ENCODE measurements at regions not wholly inside any gene's neighbourhood (a gene's known extent, or its start where the extent isn't known, plus 50 kb on each side); places are given as distances from the start of the nearest gene placed in this dataset.

DNA sequence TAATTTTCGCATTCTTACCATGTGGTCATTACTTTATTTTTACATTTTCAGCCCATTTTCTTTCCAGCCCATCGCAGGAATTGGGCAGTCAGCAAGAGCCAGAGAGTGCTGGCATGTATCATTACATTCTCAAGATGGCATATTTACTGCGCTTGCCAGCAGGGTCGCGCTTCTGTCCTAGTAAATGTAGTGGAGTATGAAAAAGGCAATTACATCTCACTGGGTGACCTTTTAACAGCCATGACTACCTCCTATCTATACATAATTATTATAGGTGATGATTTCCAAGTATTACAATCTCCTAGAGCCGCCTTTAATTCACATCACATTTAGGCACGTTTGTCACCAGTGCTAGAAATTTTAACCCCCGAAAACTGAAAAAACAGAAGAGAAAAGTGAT is 433.7 kb upstream of the MGMT start:
- no peak for FAIRE-seq

DNA sequence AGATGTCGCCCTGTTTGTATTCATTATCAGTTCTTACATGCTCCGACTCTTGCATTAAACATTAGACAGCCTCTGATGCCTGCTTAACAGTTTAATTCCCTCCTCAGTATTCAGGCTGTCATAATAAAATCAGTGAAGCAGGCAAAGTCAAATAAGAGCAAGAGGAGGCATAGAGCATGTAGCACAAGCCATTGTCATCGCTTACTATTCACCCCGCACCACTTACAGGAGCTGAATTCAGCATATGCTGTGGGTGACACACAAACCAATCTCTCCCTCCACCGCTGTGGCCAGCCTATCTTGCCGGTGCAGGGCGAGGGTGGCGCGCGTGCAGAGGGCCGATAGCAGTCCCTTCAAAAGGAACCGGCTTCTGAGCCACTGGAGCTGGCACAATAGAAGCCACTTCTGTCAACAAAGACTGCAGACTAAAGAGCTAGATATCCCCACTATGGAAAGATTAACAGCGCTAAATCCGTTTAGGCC is 433.2 kb upstream of the MGMT start:
- FAIRE-seq: no peak

DNA sequence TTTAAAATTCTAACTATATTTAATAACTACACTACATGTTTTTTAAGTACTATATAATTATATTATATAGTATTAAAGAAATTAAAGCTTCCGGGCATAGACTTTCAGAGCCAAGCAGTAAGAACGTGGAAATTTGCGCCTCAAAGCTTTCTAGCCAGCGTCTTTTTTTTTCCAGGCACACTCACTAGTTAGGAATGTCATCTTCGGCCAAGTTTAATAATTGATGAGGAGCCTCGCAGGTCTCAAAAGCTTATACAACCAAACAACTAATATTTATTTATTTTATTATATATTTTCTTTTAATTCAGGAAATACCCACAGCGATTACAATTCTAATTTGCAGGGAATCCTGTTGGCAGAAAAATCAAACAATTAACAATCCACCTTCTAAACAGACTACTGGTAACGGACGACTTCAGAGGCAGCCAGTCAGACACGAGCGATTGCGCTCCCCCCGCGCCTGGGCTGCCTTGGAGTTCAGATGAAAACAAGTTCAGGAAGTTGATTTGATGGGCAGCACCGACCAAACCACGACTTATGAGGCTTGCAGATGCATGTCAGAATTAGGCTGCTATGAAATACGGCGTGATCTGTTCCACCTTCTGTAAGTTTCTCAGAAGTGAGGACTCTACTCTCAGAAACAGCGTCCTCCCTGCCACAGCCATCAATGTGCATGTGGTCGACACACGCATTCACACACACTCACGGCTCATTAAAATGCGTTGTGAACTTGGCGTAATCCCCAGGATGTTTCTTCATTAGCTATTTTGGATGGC is 431.8 kb upstream of the MGMT start:
- no peak for FAIRE-seq

DNA sequence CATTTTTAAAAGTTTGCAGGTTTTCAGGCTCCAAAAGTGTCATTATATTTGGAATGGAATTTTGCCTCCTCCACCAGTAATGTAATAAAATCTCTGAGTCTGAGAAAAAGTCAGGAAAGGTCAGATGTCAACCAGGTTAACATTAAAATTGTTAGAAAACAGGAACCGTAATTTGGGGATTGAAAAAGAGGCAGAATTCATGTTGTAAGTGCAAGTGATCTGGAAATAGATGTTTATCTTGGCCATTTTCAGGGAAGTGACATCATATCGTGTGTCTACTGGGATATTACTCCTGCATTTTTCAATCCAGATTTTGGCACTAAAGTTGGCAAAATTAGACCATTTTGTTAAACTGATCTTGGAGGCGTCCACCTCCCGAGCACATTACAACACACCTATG is 428.5 kb upstream of the MGMT start:
- FAIRE-seq: no peak

DNA sequence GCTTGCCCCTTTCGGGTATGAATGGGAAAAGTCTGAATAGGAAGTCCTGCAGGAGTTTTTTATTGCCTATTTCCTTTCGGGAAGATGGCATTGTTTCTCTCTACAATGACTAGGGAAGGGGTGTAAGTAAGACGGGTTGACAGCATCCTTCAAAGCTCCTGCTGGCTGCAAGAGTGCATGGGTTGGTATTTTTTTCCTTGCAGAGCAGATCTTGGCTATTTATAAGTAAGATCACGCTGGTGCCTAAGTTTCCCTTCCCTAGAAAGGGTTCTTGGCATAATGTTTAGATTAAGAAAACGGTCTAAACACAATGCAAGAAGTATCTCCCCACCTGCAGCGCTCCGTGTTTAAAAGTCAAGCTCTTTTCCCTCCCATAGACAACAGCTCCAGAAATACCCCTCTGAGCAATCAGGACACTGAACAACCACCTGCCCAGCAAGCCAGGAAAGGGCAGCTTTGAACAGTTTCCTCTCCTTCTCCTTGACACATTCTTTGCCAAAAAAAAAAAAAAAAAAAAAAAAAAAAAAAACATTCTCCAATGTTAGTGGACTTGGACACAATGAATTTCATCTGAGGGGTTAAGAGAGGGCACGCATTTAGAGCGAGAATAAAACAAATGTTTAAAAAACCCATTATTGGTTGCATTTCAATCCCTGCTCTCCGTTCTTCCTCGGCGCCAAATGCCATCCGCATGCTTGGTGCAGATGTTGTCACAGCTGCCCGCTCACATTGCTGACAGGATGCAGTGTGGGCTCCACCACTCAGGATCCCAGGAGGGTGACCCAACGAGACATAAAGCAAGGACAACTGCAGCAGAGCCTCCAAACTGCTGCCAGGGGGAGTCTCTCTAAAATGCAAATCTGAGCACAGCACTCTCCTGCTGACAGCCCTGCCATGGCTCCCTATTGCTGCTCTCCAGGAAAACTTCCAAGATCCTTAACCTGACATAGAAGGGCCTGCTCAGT is 427.4 kb upstream of the MGMT start:
- no peak for FAIRE-seq

- no peak for FAIRE-seq
These were observed 426.7 kb upstream of the MGMT start for GRCh38 chr10:129040377-129040776.

DNA sequence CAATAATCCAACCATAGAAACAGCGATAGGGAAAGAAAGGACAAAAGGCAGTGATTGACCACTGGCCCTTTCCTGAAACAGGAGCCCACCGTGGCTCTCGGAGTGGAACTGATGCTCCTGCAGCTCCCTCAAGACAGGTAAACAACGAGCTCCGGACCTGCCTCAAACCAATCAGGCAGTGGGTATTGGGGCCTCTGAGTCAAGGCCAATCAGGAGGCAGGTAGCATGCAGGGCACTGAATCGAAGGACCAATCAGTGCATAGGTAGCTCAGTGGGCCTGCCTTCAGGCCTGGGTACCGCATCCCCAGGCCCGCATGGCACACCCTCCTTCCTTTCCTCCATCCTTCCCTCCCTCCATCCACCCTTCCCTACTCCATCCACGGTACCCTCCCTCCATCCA is 425.1 kb upstream of the MGMT start:
- no peak for FAIRE-seq

GRCh38 chr10:129042776-129043595 is 424.1 kb upstream of the MGMT start:
- no peak for FAIRE-seq

DNA sequence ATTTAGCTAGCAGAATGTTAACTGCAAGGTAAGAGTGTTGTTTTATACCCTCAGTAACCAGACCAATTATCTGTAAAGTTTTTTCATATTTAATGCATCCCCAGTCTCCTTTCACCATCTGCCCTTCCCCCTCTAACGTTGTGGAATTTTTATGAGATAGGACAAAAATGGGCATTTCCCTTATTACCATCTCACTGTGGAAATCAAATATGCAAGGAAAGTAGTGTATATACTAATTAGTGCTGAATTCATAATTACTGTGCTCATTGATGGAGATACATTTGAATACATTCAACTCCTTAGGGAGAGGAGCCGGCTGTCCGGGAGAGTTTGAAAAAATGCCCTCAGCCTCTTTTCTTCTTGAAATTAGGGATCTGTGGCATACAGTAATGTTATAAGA is 423.4 kb upstream of the MGMT start:
- no peak for FAIRE-seq

- FAIRE-seq: no peak
These were observed 421.4 kb upstream of the MGMT start for GRCh38 chr10:129045599-129045998.

GRCh38 chr10:129046065-129046681 is 420.9 kb upstream of the MGMT start:
- no peak for FAIRE-seq

DNA sequence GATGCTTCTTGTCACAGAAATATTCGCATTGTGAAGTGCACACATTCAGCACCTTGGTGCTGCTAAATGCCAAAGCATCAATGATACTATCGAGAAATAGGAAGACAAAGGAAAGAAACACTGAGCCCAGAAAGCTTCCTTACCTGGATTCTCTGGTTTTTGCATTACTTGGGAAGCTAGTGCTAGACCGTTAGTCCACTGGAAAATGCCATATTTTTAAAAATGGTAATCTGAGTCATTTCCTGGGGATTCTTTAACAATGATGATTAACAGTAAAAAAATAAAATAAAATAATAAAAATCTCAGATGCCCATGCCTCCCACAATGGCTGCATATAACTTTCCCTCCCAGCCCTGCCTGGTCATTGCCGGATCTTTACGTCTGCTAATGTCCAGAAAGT is 420.1 kb upstream of the MGMT start:
- FAIRE-seq: no peak

DNA sequence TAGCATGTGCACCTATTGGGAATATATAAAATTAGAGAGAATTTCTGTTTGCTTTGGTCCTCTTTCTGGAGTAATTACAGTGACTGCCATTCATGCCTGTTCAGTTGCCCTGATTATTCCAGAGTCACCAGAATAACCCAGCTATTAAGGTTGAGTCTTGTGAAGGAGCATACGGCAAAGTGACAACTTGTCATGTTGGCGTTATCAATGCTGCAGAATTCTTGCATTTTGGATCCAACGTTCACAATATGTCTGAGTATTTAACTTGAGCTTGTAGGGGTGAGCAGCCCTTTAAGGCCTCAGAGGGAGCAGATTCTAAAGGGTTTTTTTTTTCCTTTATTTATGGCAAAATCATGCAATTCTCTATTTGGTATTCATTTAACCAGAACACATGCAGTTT is 419.4 kb upstream of the MGMT start:
- no peak for FAIRE-seq

GRCh38 chr10:129048513-129048912 is 418.5 kb upstream of the MGMT start:
- no peak for FAIRE-seq

DNA sequence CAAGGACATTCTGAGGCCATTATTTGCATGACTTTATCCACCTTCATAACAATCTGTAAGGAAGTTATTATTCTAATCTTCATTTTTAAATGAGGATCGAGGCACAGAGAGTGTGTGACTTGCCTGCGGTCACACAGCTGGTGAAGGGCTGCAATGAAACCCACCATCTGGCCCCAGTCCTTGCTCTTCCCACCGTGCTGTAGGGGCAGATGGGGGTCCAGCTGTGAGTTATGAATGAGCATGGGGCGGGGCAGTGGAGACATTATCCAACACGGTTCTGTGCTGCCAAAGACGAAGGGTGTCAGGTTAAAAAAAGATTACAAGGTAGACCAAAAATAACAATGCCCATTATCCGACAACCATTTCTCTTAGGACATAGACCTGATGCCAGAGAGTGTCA is 417.5 kb upstream of the MGMT start:
- FAIRE-seq: no peak

GRCh38 chr10:129055225-129055624 is 411.8 kb upstream of the MGMT start:
- no peak for FAIRE-seq

GRCh38 chr10:129055986-129056385 is 411.1 kb upstream of the MGMT start:
- no peak for FAIRE-seq

GRCh38 chr10:129056734-129057689 is 410.0 kb upstream of the MGMT start:
- FAIRE-seq: no peak

- no peak for FAIRE-seq
These were observed 409.0 kb upstream of the MGMT start for GRCh38 chr10:129057856-129058663.

- FAIRE-seq: no peak
These were observed 408.3 kb upstream of the MGMT start for GRCh38 chr10:129058664-129059155.
